MG63 (cell line): ENCODE measurements at regions not wholly inside any gene's neighbourhood (a gene's known extent, or its start where the extent isn't known, plus 50 kb on each side); places are given as distances from the start of the nearest gene placed in this dataset.

ENCODE experiments used
- DNase-seq: peaks from one replicate; pipeline ENCODE4 v3.0.0-alpha.2; 2020
- H3K27me3 ChIP-seq: fragments of 250-450 bp; sonication (Bioruptor Pico); 2 replicates; pipeline ENCODE4 v1.5.1; 2020; ENCODE audit warnings: mild to moderate bottlenecking, moderate library complexity
- H3K36me3 ChIP-seq: fragments of 250-450 bp; sonication (Bioruptor Pico); 2 replicates; pipeline ENCODE4 v1.5.1; 2020; ENCODE audit warnings: mild to moderate bottlenecking, moderate library complexity
- H3K4me3 ChIP-seq: fragments of 250-450 bp; sonication (Bioruptor Pico); 2 replicates; pipeline ENCODE4 v1.5.1; 2020; ENCODE audit warnings: mild to moderate bottlenecking, moderate library complexity
- H3K9me3 ChIP-seq: fragments of 250-450 bp; sonication (Bioruptor Pico); 2 replicates; pipeline ENCODE4 v1.5.1; 2020; ENCODE audit warnings: mild to moderate bottlenecking, moderate library complexity

DNA sequence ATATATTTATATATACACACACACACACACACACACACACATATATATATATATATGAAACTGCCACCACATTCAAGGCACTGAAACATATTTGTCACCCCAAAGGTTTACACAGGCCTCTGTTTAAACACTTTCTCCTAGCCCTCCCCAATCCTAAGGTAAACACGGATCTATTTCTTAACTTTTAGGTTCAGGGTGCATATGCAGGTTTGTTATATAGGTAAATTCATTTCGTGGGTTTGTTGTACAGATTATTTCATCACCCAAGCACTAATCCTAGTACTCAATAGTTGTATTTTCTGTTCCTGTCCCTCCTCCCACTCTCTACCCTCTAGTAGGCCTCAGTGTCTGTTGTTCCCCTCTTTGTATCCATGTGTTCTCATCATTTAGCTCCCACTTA is 305.0 kb downstream of the GPR37 start:
- H3K4me3 ChIP-seq = no peak overlapping the region
- H3K27me3 ChIP-seq = no peaks in the 10 kb centered on the region
- no peak for DNase-seq
- H3K36me3 ChIP-seq = no peaks in the 10 kb centered on the region
- no peaks in the 10 kb centered on the region for H3K9me3 ChIP-seq

DNA sequence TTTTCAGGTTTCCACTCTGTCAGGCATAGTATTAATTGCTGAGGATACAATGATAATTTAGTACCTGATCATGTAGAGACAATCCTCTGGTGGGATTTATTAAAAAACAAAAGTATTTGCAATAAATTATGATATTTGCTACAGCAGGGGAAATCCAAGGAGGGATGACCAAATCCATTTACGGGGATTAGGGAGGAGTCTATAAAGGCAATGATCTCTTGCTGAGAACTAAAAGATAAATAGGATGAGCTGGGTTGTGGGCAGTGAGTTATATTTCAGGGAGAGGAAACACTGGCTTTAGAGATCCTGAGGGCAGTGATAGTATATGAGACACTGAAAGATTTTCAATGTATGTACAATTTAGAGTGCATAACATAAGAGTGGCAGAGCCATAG is 305.5 kb downstream of the GPR37 start:
- Histone ChIP-seq H3K27me3 (no peaks in the 10 kb centered on the region), H3K4me3 (no peak overlapping the region), H3K9me3 (no peaks in the 10 kb centered on the region), H3K36me3 (no peaks in the 10 kb centered on the region)
- DNase-seq = no peak

DNA sequence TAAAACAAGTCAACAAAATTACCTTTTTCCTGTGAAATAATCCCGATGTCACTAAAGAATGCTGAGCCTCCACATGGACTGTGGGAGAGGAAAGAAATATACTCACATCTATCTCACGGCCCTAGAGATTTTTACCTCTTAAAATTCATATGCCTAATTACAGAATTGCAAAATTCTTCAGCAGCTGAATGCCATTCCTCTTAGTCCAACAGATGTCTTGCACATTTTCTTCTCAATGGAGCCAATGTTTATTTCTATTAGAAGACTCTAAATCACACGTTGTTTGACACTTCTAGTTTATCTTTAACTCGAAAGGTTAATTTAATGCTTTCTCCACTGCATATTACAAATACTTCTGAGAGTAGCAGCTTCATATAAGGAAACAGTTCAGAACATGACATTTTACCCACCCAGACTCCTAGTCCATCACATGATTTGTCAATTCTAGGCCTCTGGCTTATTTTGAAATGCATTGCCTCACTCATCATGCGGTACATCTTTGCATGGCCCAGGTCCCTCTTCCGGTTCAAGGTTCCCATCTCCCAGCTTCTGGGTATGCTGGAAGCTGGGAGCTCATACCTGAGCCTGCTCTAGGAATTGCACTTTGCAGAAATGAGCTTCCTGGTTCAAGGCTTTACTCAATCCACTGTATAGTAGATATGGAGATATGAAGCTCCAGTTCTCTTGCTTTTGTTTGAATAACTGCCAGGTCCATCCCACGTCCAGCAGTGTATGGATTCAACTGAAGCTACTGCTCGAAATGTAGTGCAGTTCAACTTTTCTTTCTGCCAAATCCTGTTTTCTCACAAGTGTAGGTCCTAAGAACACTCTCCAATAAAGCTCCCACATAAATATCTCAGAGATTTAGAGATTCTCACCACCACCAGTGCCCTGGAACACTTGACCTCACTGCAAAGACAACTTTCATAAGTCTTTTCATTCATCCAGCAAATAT is 306.2 kb downstream of the GPR37 start:
- no peak for DNase-seq
- Histone ChIP-seq H3K27me3 (no peaks in the 10 kb centered on the region), H3K9me3 (no peaks in the 10 kb centered on the region), H3K4me3 (no peak overlapping the region), H3K36me3 (no peaks in the 10 kb centered on the region)

DNA sequence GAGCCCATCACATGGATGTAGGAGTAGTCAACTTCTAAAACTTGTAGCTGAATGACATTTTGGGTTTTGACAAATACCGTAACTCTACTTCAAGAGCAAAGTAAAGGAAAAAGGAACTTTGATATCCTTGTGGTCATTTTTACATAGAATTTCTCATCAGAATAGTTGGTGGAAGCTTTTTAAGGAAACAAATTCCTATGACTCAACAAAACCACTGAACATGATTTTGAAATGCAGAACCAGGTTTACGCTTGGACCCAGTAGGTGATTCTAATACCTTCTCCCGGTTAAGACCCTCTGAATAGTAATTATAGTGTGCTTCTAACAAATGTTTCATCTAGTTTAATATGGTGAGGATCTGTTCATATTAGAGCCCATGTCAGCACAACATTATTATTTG is 307.8 kb downstream of the GPR37 start:
- H3K9me3 ChIP-seq = no peaks in the 10 kb centered on the region
- H3K36me3 ChIP-seq = no peaks in the 10 kb centered on the region
- H3K4me3 ChIP-seq = no peak overlapping the region
- DNase-seq = no peak
- no peaks in the 10 kb centered on the region for H3K27me3 ChIP-seq

DNA sequence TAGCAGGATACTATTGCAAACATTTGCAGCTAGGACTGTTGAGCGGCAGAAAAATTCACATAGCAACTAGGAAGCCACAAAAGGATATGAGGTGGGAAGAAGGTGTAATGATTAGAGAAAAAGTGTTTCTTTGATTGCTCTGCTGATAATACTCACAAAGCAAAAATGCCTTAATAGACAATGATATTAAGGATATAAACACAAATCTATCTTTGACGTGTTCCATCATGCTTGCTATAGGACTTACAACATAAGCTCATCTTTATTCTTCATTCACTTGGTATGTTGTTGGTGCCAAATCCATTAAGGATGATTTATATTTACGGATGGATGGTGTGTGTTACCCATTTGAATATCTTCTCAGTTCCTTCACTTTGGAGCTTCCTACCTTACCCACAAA is 309.3 kb downstream of the GPR37 start:
- no peaks in the 10 kb centered on the region for H3K9me3 ChIP-seq
- H3K36me3 ChIP-seq = no peaks in the 10 kb centered on the region
- H3K4me3 ChIP-seq = no peak overlapping the region
- H3K27me3 ChIP-seq = no peaks in the 10 kb centered on the region
- no peak for DNase-seq

DNA sequence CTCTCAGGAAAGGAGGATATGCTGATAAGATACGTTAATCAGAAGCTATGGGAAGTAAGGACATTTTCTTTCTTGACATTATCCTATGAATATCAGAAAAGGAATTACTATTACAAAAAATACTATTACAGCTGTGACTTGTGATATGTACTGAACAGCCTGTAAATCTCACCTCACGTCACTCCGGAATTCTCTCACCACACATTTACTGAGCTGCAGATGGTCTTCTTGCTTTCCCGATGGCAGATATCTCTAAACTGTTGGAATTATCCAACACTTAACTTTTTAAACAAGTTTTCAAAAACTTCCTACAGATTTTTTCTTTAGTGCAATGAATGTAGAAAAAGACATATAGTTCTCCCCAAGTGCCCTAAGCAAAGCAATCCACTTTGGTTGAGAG is 313.4 kb downstream of the GPR37 start:
- Histone ChIP-seq H3K9me3 (no peaks in the 10 kb centered on the region), H3K4me3 (no peak overlapping the region), H3K27me3 (no peaks in the 10 kb centered on the region), H3K36me3 (no peaks in the 10 kb centered on the region)
- DNase-seq = no peak

DNA sequence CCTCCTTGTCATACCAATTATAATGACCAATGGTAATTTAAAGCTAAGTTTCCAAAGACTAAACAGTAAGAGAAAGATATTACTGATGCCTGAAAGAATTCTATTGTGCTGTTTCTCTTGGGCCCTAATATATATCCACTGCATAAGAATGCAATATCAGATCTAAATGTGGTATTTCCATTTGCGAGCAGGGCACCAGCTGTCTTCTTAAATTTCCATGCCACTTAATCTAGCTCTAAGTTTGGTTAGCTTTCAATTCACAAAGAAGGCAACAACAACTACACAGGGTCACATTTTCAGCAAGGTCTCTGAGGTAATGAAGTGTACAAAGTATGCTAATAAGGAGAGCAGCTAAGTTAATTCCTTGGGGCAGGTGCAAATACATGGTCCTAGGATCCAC is 315.7 kb downstream of the GPR37 start:
- H3K4me3 ChIP-seq = no peak overlapping the region
- no peak for DNase-seq
- H3K36me3 ChIP-seq = no peaks in the 10 kb centered on the region
- no peaks in the 10 kb centered on the region for H3K9me3 ChIP-seq
- no peaks in the 10 kb centered on the region for H3K27me3 ChIP-seq

DNA sequence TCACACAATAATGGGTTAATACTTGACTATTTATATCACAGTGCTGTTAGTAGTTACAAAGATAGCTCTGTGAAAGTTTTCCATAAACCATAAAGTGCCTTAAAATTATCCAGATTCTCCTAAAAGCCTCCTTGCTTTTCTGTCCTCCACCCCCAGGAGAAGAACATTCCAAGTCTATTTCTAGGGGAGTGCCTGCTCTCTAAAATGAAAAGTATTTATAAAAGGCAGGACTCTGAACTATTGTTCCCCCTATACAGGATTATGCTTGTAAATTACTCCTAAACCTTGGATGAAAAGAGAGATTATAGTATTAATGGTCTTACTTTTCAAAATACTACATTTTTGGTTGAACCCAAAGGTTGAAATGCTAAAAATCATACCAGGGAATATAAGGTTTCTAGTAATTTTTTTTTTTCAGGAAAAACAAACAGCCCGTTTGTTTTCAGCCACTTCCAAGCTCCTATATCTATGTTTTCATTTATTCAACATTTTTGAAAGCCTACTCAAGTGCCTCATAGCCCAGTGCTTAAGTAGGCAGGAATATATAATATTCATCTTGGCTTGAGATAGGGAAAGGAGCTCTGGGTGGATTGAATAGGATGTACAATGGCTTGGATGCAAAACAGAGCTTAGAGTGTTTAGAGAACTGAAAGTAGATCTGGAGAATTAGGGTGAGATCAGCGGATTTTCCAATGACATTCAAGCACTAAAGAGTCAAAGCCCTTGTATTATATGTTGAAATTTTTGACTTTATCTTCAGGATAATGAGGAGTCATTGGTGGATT is 320.7 kb downstream of the GPR37 start:
- Histone ChIP-seq H3K9me3 (no peaks in the 10 kb centered on the region), H3K27me3 (no peaks in the 10 kb centered on the region), H3K4me3 (no peak overlapping the region), H3K36me3 (no peaks in the 10 kb centered on the region)
- no peak for DNase-seq

DNA sequence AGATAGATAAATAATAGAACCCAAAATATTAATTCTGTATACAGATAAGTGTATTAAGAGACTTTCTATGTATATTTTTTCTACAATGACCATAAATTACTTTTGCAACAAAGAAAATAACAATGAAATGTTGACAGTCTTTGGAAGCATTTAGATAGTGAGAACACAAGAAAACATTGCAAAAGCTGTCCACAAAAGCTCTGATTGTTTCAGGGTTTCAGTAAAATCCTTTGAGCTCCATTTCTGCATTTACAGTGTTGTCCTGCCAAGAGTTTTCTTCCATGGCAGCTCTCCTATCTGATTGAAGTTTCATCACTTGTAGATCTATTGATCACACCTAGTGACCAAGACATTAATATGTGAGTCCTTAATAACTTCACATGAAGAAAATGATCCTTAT is 321.8 kb downstream of the GPR37 start:
- H3K27me3 ChIP-seq = no peaks in the 10 kb centered on the region
- no peaks in the 10 kb centered on the region for H3K9me3 ChIP-seq
- no peak for DNase-seq
- H3K36me3 ChIP-seq = no peaks in the 10 kb centered on the region
- no peak overlapping the region for H3K4me3 ChIP-seq

DNA sequence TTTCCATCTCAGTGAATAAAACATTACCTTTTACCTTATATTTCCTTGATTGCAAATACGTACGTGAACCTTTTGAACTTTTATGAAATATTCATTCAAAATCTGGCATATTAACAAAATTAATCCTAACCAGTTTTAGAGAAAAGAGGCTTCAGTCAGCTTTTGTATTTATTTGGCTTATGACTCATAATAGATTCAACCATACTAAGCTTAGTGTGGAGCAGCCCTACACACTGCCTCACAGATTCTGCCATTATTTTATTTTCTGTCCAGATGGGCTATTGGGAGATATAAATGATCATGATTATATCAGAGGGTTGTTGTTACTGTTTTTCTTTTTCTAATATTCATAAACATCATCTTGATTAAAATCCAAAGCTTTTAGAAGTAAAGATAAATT is 325.5 kb downstream of the GPR37 start:
- DNase-seq = no peak

DNA sequence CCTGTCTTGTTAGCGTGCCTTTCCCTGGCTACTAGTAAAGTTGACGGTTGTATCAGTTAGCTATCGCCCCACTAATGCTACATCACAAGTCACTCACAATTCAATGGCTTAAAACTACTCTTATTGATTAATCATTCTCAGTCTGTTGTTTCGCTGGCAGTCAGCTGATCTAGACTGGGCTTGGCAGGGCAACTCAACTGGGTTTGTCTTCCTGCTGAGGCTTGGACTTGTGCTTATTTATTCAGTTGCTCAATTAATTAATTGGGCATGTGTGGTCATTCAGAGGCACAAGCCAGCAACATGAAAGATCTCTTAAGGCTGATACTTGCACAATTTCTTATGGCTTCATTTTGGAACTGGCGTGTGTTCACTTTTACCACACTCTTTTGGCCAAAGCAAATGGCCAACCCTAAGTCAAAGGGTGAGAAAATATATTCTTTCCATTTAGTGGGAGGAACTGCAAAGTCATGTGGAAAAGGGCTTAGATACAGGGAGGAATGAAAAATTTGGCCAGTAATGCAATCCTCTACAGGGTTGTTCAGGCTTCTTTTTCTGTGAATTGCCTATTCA is 333.5 kb downstream of the GPR37 start:
- no peaks in the 10 kb centered on the region for H3K36me3 ChIP-seq
- no peaks in the 10 kb centered on the region for H3K9me3 ChIP-seq
- H3K27me3 ChIP-seq = no peaks in the 10 kb centered on the region

More for the DNA sequence above, 325.5 kb downstream of the GPR37 start:
- no peaks in the 10 kb centered on the region for H3K9me3 ChIP-seq
- no peaks in the 10 kb centered on the region for H3K36me3 ChIP-seq
- H3K27me3 ChIP-seq = no peaks in the 10 kb centered on the region
- H3K4me3 ChIP-seq = no peak overlapping the region

DNA sequence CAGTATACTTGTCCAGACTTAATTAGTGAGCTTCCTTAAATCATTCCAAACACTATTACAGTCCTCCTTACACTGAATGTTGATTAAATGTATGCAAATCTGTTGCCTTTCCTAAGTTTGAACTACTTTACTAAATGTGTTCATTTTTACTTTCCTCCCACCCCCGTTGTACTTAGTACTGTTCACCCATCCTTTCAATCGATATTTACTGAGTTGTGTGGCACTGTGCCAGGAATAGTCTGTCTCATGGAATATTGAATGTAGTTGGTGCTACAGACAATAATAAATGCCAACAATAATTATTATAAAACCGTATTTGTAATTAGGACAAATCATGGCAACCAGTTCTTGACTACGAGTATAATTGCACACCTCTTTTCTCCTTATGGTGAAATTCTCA is 335.7 kb downstream of the GPR37 start:
- DNase-seq = no peak
- no peak overlapping the region for H3K4me3 ChIP-seq
- no peaks in the 10 kb centered on the region for H3K27me3 ChIP-seq
- no peaks in the 10 kb centered on the region for H3K9me3 ChIP-seq
- H3K36me3 ChIP-seq = no peaks in the 10 kb centered on the region

More for the DNA sequence above, 333.5 kb downstream of the GPR37 start:
- H3K4me3 ChIP-seq = no peak overlapping the region
- DNase-seq = no peak

DNA sequence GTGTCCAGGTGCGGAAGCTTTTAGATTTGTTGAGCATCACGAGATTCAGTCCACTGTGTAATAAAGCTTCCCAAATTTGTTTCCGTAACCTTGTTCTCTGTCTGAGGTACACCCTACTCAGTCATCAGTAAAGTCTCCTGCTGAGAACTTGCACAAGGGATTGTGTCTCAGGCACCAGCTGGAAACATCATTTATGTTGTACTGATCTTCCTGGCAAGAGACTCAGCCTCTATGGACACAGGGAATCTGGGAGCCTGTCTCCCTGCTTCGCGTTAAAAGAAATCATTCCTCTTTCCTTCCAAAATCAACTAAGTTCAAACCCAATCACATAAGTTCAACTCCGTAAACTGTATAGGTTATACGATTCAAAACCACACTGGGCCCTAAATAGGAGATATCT is 336.8 kb downstream of the GPR37 start:
- Histone ChIP-seq H3K36me3 (no peaks in the 10 kb centered on the region), H3K9me3 (no peaks in the 10 kb centered on the region), H3K27me3 (no peaks in the 10 kb centered on the region), H3K4me3 (no peak overlapping the region)
- no peak for DNase-seq

DNA sequence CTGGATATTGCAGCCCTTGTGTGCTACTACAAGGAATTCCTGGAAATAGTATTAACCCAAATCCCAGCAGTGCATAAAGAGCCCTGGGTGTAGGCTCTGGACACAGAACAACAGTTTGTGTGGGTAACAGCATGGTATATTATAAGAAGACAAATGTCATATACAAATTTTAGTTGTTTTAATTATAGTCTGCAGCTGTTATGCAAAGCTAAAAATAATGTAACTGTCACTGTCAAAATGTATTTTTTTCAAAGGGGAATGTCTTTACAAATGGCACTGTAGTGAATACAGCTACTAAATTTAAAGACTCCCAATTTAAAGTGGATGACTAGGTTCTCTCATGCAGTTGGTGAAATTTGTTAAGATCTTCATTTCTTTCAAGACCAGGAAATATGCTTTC is 339.0 kb downstream of the GPR37 start:
- H3K9me3 ChIP-seq = no peaks in the 10 kb centered on the region
- H3K27me3 ChIP-seq = no peaks in the 10 kb centered on the region
- H3K36me3 ChIP-seq = no peaks in the 10 kb centered on the region
- no peak for DNase-seq
- H3K4me3 ChIP-seq = no peak overlapping the region

DNA sequence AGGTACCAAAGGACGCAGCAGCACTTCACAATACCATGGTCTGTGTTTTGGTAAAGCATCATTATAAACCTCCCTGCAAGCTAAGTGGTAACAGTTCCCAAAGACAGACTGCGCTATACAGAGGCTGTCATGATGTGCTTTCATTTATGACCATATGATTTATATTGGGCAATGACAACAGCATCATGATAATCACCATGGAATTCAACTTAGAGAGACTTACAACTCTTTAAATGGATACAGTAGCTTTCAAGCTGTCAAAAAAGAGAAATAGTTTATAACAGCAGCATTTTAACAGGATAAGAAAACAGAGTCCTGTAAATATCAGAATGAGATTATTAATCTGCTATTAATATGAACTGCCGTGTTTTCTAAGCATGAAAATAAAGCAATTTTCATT is 341.7 kb downstream of the GPR37 start:
- DNase-seq = no peak
- H3K36me3 ChIP-seq = no peaks in the 10 kb centered on the region
- no peaks in the 10 kb centered on the region for H3K9me3 ChIP-seq
- H3K4me3 ChIP-seq = no peak overlapping the region
- H3K27me3 ChIP-seq = no peaks in the 10 kb centered on the region

DNA sequence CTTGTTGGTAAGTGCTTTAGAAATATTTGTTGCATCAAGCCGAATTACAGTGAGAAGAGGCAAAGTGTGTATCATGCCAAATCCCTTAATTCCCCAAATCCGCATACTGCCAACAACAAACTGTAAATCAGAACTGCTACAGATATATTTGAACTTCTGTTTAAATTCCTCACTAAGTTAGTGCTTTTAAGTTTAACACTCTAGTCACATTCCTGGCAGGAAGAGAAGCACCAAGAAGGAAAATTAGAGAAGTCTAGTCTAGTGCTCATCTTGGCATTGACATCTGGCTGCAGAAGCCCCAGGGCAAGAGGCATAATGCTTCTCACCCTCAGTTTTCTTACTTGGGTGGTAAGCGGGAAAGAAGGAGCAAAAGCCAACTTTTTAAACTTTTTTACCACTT is 343.5 kb downstream of the GPR37 start:
- no peaks in the 10 kb centered on the region for H3K36me3 ChIP-seq
- H3K9me3 ChIP-seq = no peaks in the 10 kb centered on the region
- no peaks in the 10 kb centered on the region for H3K27me3 ChIP-seq
- DNase-seq = peak; percentile 43
- H3K4me3 ChIP-seq = no peak overlapping the region

DNA sequence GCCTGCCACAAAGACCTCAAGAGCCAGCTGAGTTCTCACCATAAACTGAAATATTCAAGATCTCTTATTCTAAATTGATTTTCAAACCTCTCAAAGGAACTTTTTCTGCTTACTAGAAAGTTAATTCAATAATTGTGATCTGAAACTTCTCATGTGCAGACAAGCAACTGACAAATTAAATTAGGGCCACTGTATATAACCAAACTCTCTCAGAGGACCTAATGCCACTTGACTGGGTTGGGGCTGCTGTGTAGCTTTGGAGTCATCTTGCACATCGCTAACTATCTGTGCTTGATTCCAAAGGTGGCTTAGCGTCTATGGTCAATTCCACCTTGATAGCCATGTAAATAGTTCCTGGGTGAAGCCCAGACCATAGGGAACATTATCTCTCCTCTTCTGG is 345.2 kb downstream of the GPR37 start:
- Histone ChIP-seq H3K36me3 (no peaks in the 10 kb centered on the region), H3K9me3 (no peaks in the 10 kb centered on the region), H3K4me3 (no peak overlapping the region), H3K27me3 (no peaks in the 10 kb centered on the region)
- no peak for DNase-seq
